ENCODE measurements at regions not wholly inside any gene's neighbourhood (a gene's known extent, or its start where the extent isn't known, plus 50 kb on each side); places are given as distances from the start of the nearest gene placed in this dataset.
"Not testable (repeated sequence)": the region's sequence is repeated elsewhere in the genome, so short reads cannot be mapped to it uniquely, and the experiment has no call there.

DNA sequence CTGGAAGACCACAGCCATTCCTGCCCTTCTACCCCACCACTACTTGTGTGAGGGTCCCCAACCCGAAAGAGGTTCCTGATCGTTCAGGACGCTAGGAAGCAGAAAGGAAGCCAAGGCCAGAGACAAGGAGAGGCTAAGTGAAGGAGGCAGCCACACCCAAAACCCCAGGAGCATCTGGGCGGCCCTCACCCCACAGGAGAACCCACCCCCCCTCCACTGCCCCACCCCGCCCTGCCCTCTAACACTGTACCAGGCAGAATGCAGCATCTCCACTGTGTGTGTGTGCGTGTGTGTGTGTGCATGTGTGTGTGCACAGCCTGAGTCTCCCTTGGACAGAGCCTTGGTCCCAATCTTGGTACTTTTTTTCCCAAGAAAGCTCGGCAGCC lies 207.5 kb upstream of the HAAO start:
- intact Hi-C loops (cut with DNase I; ENCODE audit: low total_unique reads) (no loop called here), in situ Hi-C loops (cut with MboI; ENCODE audit: low sequenced_read_pairs in 4 of 4) (no loop called here)
- H3K9me3 ChIP-seq, result no peaks in the 10 kb centered on the region
- H3K4me3 ChIP-seq, result no peak overlapping the region
- no peak overlapping the region for H3K27ac ChIP-seq
- DNase-seq (no peak), ATAC-seq (no peak)
- no peaks in the 10 kb centered on the region for H3K27me3 ChIP-seq
- H3K4me1 ChIP-seq, result no peaks in the 10 kb centered on the region
- H3K36me3 ChIP-seq, result no peaks in the 10 kb centered on the region
- TF ChIP-seq CTCF (IDR thresholded peaks at IDR 0.05 in 4 of 5, conservative IDR thresholded peaks at IDR 0.05 in 1 of 5) (no peak), POLR2A (IDR thresholded peaks at IDR 0.05) (no peak)

DNA sequence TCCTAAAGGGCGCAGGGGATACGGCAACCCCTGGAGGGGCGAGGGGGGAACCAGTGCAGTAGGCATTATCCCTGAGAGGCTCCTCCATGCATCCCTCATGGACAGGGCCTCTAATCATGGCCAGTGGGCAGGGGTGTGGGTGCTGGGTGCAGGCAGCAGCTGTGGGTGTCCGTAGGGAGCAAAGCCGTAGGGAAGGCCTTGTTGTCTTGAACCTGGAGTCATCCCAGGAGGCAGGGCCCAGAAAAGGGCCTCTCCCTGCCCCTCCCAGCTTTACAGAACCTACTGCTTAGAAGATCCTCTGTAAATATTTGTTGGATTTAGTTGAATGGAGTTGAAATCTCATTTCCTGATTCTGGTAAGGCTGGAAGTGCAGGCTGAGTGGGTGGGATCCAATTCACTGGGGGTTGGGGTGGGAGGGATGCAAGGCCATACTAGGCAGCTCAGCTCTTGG lies 207.0 kb upstream of the HAAO start:
- Histone ChIP-seq H3K36me3 (no peaks in the 10 kb centered on the region), H3K27ac (no peak overlapping the region), H3K27me3 (no peaks in the 10 kb centered on the region), H3K4me1 (no peaks in the 10 kb centered on the region), H3K4me3 (no peak overlapping the region), H3K9me3 (no peaks in the 10 kb centered on the region)
- DNase-seq (no peak), ATAC-seq (no peak)
- intact Hi-C loops (cut with DNase I; ENCODE audit: low total_unique reads), result no loop called here
- TF ChIP-seq POLR2A (IDR thresholded peaks at IDR 0.05) (no peak), CTCF (IDR thresholded peaks at IDR 0.05 in 4 of 5, conservative IDR thresholded peaks at IDR 0.05 in 1 of 5) (no peak)
- in situ Hi-C loops (cut with MboI; ENCODE audit: low sequenced_read_pairs in 4 of 4), result no loop called here

DNA sequence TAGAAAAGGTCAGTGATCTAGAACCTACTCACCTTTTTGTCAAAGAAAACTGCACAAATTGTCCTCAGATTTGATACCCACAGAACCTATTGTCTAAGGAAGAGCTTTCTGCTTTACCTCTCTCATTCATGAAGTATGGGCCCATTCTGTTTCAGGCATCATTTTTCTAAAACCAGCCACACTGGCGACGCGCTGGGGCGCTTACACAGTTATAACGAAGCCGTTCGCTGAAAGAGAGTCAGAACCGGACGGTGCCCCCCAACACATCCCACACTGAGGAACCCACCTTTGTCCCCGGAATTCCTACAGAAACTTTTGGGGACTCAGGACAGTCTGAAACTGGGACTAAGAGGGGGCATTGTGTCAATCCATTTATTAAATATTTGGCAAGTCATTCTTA lies 206.3 kb upstream of the HAAO start:
- no peak overlapping the region for H3K27ac ChIP-seq
- no peaks in the 10 kb centered on the region for H3K9me3 ChIP-seq
- DNase-seq (no peak), ATAC-seq (no peak)
- no peak for TF ChIP-seq CTCF (IDR thresholded peaks at IDR 0.05 in 4 of 5, conservative IDR thresholded peaks at IDR 0.05 in 1 of 5)
- TF ChIP-seq POLR2A (IDR thresholded peaks at IDR 0.05), result no peak
- H3K27me3 ChIP-seq, result no peaks in the 10 kb centered on the region
- in situ Hi-C loops (cut with MboI; ENCODE audit: low sequenced_read_pairs in 4 of 4) (no loop called here), intact Hi-C loops (cut with DNase I; ENCODE audit: low total_unique reads) (no loop called here)
- H3K36me3 ChIP-seq, result no peaks in the 10 kb centered on the region
- no peak overlapping the region for H3K4me3 ChIP-seq
- H3K4me1 ChIP-seq, result no peaks in the 10 kb centered on the region

- Histone ChIP-seq H3K27ac (no peak overlapping the region), H3K4me1 (no peaks in the 10 kb centered on the region), H3K4me3 (no peak overlapping the region), H3K9me3 (no peaks in the 10 kb centered on the region), H3K27me3 (no peaks in the 10 kb centered on the region), H3K36me3 (no peaks in the 10 kb centered on the region)
- intact Hi-C loops (cut with DNase I; ENCODE audit: low total_unique reads), result no loop called here
- no peak for TF ChIP-seq POLR2A (IDR thresholded peaks at IDR 0.05)
- TF ChIP-seq CTCF (IDR thresholded peaks at IDR 0.05 in 4 of 5, conservative IDR thresholded peaks at IDR 0.05 in 1 of 5), result no peak
- no peak for ATAC-seq
- no peak for DNase-seq
- in situ Hi-C loops (cut with MboI; ENCODE audit: low sequenced_read_pairs in 4 of 4), result no loop called here
Observed at GRCh38 chr2:42996528-42996927, 204.1 kb upstream of the HAAO start.

DNA sequence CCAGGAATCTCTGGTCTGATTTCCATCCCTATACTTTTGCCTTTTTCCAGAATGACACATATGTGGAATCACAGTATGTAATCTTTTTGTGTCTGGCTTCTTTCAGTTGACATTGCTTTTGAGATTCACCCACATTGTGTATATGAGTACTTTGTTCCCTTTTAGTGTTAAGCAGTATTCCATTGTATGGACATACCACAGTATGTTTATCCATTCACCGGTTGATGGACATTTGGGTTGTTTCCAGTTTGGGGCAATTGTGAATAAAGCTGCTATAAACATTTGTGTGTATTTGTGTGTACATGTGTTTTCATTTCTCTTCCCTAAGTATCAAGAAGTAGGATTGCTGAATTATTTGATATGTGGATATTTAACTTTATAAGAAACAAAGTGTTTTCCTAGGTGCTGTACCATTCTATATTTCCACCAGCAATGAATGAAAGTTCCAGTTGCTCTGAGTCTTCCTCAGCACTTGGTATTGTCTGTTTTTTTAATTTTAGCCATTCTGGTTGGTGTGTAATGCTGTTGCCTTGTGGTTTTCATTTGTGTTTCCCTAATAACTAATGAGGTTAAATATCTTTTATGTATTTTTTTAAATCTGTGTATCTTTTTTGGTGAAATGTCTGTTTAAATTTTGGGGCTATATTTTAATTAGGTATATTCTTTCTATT lies 203.5 kb upstream of the HAAO start:
- Histone ChIP-seq H3K27ac (no peak overlapping the region), H3K9me3 (no peaks in the 10 kb centered on the region), H3K27me3 (no peaks in the 10 kb centered on the region), H3K4me1 (no peaks in the 10 kb centered on the region), H3K36me3 (no peaks in the 10 kb centered on the region), H3K4me3 (no peak overlapping the region)
- in situ Hi-C loops (cut with MboI; ENCODE audit: low sequenced_read_pairs in 4 of 4) (no loop called here), intact Hi-C loops (cut with DNase I; ENCODE audit: low total_unique reads) (no loop called here)
- no peak for TF ChIP-seq POLR2A (IDR thresholded peaks at IDR 0.05)
- no peak for TF ChIP-seq CTCF (IDR thresholded peaks at IDR 0.05 in 4 of 5, conservative IDR thresholded peaks at IDR 0.05 in 1 of 5)
- no peak for ATAC-seq
- DNase-seq, result no peak

- H3K36me3 ChIP-seq; H3K4me1 ChIP-seq; ATAC-seq; H3K9me3 ChIP-seq; H3K27me3 ChIP-seq; in situ Hi-C loops (cut with MboI; ENCODE audit: low sequenced_read_pairs in 4 of 4); H3K4me3 ChIP-seq; intact Hi-C loops (cut with DNase I; ENCODE audit: low total_unique reads); H3K27ac ChIP-seq; DNase-seq: not testable (repeated sequence)
Observed at GRCh38 chr2:42989283-42990081, 197.1 kb upstream of the HAAO start.

GRCh38 chr2:42988055-42988454 lies 195.7 kb upstream of the HAAO start:
- intact Hi-C loops (cut with DNase I; ENCODE audit: low total_unique reads); H3K27me3 ChIP-seq; in situ Hi-C loops (cut with MboI; ENCODE audit: low sequenced_read_pairs in 4 of 4); H3K27ac ChIP-seq; H3K4me3 ChIP-seq; H3K9me3 ChIP-seq; H3K4me1 ChIP-seq; DNase-seq; ATAC-seq; H3K36me3 ChIP-seq: not testable (repeated sequence)

All from gastrocnemius medialis (tissue), 4 donors.